Muscle of leg (tissue), 3 donors: ENCODE measurements at regions not wholly inside any gene's neighbourhood (a gene's known extent, or its start where the extent isn't known, plus 50 kb on each side); places are given as distances from the start of the nearest gene placed in this dataset.
"Not testable (repeated sequence)": the region's sequence is repeated elsewhere in the genome, so short reads cannot be mapped to it uniquely, and the experiment has no call there.

Source experiments
- DNase-seq: peaks from one replicate; pipeline ENCODE4 v3.0.0; 2013
- H3K27ac ChIP-seq: one replicate; pipeline ENCODE4 v1.5.1; 2013; ENCODE audit warnings: mild to moderate bottlenecking, low read length, control low read depth
- H3K27me3 ChIP-seq: one replicate; pipeline ENCODE4 v1.6.1; 2013; ENCODE audit warnings: low read length; ENCODE audit not compliant: control insufficient read depth, insufficient read depth
- H3K36me3 ChIP-seq: one replicate; pipeline ENCODE4 v1.6.1; 2013; ENCODE audit warnings: low read length; ENCODE audit not compliant: control insufficient read depth, insufficient read depth
- H3K4me1 ChIP-seq: one replicate; pipeline ENCODE4 v1.6.1; 2013; ENCODE audit warnings: low read length; ENCODE audit not compliant: control insufficient read depth, insufficient read depth
- H3K4me3 ChIP-seq: one replicate; pipeline ENCODE4 v1.5.1; 2013; ENCODE audit warnings: low read length, control low read depth
- H3K9me3 ChIP-seq: replicated peaks from 2 replicates; pipeline ENCODE4 v1.6.1; 2013; ENCODE audit warnings: low read depth, low read length; ENCODE audit not compliant: control insufficient read depth
- WGBS: methylation state at CpG from one replicate; pipeline ENCODE4 v1.1.5; 2013; ENCODE audit warnings: missing lambda C conversion rate; ENCODE audit not compliant: insufficient coverage; 5-methylcytosine and 5-hydroxymethylcytosine counted together

- Histone ChIP-seq H3K9me3 (no peaks in the 10 kb centered on the region), H3K4me3 (no peak overlapping the region), H3K27ac (no peak overlapping the region), H3K4me1 (no peaks in the 10 kb centered on the region), H3K36me3 (no peaks in the 10 kb centered on the region), H3K27me3 (no peaks in the 10 kb centered on the region)
- DNase-seq = no peak
- WGBS = 92% methylated on average over 5 of the region's 5 CpGs
Observed at GRCh38 chr12:19912991-19913390, 455.3 kb upstream of the PDE3A start.

- no peaks in the 10 kb centered on the region for H3K27me3 ChIP-seq
- no peaks in the 10 kb centered on the region for H3K4me1 ChIP-seq
- peak; percentile 61 for DNase-seq
- H3K36me3 ChIP-seq = no peaks in the 10 kb centered on the region
- H3K9me3 ChIP-seq = no peaks in the 10 kb centered on the region
- no peak overlapping the region for H3K27ac ChIP-seq
- no peak overlapping the region for H3K4me3 ChIP-seq
- no CpG with 5 or more reads among the region's 3 CpGs for WGBS
Observed at GRCh38 chr12:19915392-19916195, 452.7 kb upstream of the PDE3A start.

GRCh38 chr12:19916196-19916753 lies 452.1 kb upstream of the PDE3A start:
- no peaks in the 10 kb centered on the region for H3K4me1 ChIP-seq
- no peak overlapping the region for H3K4me3 ChIP-seq
- no peak overlapping the region for H3K27ac ChIP-seq
- no peak for DNase-seq
- no peaks in the 10 kb centered on the region for H3K9me3 ChIP-seq
- WGBS = no CpG with 5 or more reads among the region's 1 CpG
- no peaks in the 10 kb centered on the region for H3K27me3 ChIP-seq
- H3K36me3 ChIP-seq = no peaks in the 10 kb centered on the region

- no peak for DNase-seq
- WGBS = 60% methylated on average over 1 of the region's 3 CpGs
- H3K27ac ChIP-seq = no peak overlapping the region
- H3K9me3 ChIP-seq = no peaks in the 10 kb centered on the region
- H3K4me1 ChIP-seq = no peaks in the 10 kb centered on the region
- no peaks in the 10 kb centered on the region for H3K27me3 ChIP-seq
- no peaks in the 10 kb centered on the region for H3K36me3 ChIP-seq
- no peak overlapping the region for H3K4me3 ChIP-seq
Observed at GRCh38 chr12:19916974-19917373, 451.4 kb upstream of the PDE3A start.

GRCh38 chr12:19921716-19922115 lies 446.6 kb upstream of the PDE3A start:
- not testable (repeated sequence) for H3K36me3 ChIP-seq, H3K4me1 ChIP-seq, H3K27me3 ChIP-seq, DNase-seq, H3K27ac ChIP-seq, H3K4me3 ChIP-seq, H3K9me3 ChIP-seq
- WGBS = 86% methylated on average over 1 of the region's 2 CpGs

- no peak overlapping the region for H3K4me3 ChIP-seq
- no peaks in the 10 kb centered on the region for H3K36me3 ChIP-seq
- no peak overlapping the region for H3K27ac ChIP-seq
- DNase-seq = no peak
- no peaks in the 10 kb centered on the region for H3K27me3 ChIP-seq
- 100% methylated on average over 1 of the region's 2 CpGs for whole genome bisulfite sequencing
- H3K9me3 ChIP-seq = peaks cover 2% of the 10 kb centered on the region
- no peaks in the 10 kb centered on the region for H3K4me1 ChIP-seq
Observed at GRCh38 chr12:19922717-19923116, 445.6 kb upstream of the PDE3A start.

DNA sequence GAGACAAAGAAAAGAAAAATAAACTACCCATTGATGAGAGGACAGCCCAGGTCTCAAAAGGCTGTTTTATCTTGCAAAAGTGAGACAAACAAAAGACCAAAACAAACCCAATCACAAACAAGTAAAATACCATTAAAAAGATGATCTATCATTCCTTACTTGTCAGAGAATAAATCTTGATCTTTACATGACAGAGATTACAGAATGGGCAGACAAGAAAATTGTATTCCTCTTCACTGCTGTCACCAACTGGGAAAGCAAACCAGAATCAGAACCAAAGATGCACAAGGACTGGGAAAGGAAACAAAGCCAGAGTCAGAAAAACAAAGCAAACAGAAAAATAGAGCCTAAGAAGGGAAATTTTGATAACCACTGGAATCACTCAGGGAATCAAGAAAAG lies 444.0 kb upstream of the PDE3A start:
- Histone ChIP-seq H3K27me3 (no peaks in the 10 kb centered on the region), H3K36me3 (no peaks in the 10 kb centered on the region), H3K27ac (no peak overlapping the region), H3K9me3 (peaks cover 2% of the 10 kb centered on the region), H3K4me1 (no peaks in the 10 kb centered on the region), H3K4me3 (no peak overlapping the region)
- DNase-seq = no peak

GRCh38 chr12:19925841-19926240 lies 442.5 kb upstream of the PDE3A start:
- no CpG with 5 or more reads among the region's 2 CpGs for WGBS
- Histone ChIP-seq H3K27me3 (no peaks in the 10 kb centered on the region), H3K9me3 (peaks cover 2% of the 10 kb centered on the region), H3K36me3 (no peaks in the 10 kb centered on the region), H3K4me1 (no peaks in the 10 kb centered on the region), H3K27ac (no peak overlapping the region), H3K4me3 (no peak overlapping the region)
- DNase-seq = no peak

DNA sequence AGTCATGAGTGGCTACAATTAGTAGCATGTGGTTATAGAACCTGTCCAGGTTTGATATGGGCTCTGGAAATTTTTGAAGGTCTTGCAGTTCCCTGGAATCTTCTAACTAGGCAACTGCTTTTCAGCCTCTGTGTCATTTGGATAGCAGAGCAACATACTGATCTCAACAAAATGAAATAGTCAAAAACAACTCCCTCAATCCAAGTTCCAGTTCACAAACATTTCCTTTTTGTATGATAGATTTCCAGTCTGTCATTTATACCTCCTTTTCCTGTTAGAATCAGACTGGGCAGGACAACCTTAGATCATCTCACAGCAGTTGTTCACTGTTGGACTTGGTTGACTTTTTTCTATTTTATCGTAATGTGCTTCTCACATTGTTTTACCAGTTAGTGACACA lies 442.1 kb upstream of the PDE3A start:
- no peak for DNase-seq
- WGBS = no CpG with 5 or more reads among the region's 1 CpG
- no peaks in the 10 kb centered on the region for H3K36me3 ChIP-seq
- no peaks in the 10 kb centered on the region for H3K27me3 ChIP-seq
- H3K4me3 ChIP-seq = no peak overlapping the region
- H3K9me3 ChIP-seq = peaks cover 2% of the 10 kb centered on the region
- H3K27ac ChIP-seq = no peak overlapping the region
- no peaks in the 10 kb centered on the region for H3K4me1 ChIP-seq

- no CpG with 5 or more reads among the region's 2 CpGs for WGBS
- no peak overlapping the region for H3K27ac ChIP-seq
- H3K9me3 ChIP-seq = peaks cover 2% of the 10 kb centered on the region
- H3K4me1 ChIP-seq = no peaks in the 10 kb centered on the region
- DNase-seq = no peak
- no peaks in the 10 kb centered on the region for H3K36me3 ChIP-seq
- H3K27me3 ChIP-seq = no peaks in the 10 kb centered on the region
- no peak overlapping the region for H3K4me3 ChIP-seq
Observed at GRCh38 chr12:19927661-19928060, 440.7 kb upstream of the PDE3A start.
